Activated gamma-delta T cell treated with Interleukin-2 at 50 U/mL for 16 hours (primary cell): ENCODE measurements at regions not wholly inside any gene's neighbourhood (a gene's known extent, or its start where the extent isn't known, plus 50 kb on each side); places are given as distances from the start of the nearest gene placed in this dataset.

Experiments used
- DNase-seq: peaks from one replicate; pipeline ENCODE4 v3.0.0-alpha.2; 2020

GRCh38 chr10:130994191-130994590 lies 317.3 kb downstream of the TCERG1L start:
- no peak for DNase-seq

DNA sequence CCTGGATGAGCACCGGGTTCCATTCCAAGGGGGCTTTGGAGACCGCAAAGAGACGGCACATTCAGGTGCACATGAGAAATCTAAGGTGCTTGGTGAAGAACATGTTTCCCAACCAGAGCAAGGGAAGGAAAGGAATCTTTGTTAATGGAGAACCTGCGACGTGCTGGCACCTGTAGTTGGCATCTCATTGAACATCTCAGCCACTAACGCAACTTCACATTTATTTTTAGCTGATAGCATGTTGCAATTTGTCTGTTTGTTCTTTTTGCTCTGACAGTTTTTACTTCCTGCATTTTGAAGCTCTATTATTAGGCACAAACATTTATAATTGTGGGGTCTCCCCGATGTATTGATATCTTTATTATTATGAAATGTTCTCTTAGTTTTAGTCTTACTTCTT lies 316.7 kb downstream of the TCERG1L start:
- DNase-seq, result no peak

DNA sequence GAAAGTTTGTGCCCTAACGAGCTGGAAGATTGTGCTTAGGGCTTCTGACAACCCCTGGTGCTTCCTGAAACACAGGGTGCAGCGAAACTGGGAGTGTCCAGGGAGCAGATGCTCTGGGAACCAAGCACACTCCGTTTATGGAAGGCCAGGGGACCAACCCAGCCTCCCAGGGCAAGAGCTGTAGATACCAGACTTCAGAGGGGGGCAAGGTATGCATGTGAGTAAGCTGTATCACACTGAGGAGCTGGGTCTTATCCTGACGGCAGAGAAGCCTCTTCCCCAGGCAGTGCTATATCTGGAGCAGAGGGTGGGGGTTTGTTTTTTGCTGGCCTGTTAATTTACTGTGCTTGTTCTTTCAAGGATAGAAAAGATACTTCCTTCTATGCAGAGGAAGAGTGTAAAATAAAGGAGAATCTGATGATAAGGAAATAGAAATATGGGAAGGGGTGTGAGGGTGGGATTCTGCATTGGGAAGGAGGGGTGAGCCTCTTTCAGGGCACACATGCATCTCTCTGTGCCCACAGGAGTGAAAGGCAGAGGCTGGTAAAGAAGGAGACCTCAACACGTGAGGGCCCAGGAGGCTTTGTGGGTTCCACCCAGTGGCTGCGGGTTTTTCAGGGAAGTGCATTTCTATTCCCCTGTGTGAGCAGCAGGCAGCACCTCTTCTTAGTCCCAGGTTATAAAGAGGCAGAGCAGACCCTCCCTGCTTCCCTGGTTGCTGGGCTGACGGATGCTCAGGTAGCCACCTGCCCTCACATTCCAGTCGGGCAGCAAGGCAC lies 314.1 kb downstream of the TCERG1L start:
- no peak for DNase-seq

DNA sequence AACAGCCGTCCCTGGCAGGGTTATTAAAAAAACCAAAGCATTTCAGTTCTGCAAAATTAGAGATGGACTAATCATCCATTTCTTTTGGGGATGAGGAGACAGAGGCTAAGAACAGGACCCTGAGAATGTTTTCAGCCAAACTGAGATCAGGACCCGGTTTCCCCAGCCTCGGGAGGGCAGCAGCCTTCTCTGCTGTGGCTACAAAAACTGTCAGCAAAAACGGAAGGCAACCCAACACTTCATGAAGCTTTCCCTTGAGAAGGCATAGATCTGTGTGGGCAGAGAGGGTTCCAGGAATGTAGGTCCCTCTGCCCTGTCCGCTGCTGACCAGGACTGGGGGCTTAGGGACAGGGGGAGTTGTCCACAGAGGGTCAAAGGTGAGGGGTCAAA lies 313.5 kb downstream of the TCERG1L start:
- no peak for DNase-seq

- DNase-seq, result no peak
Observed at GRCh38 chr10:130998642-130999041, 312.9 kb downstream of the TCERG1L start.

GRCh38 chr10:130999376-131000202 lies 311.9 kb downstream of the TCERG1L start:
- no peak for DNase-seq

GRCh38 chr10:131000244-131000643 lies 311.3 kb downstream of the TCERG1L start:
- no peak for DNase-seq

GRCh38 chr10:131000743-131001142 lies 310.8 kb downstream of the TCERG1L start:
- DNase-seq, result no peak

GRCh38 chr10:131001438-131001837 lies 310.1 kb downstream of the TCERG1L start:
- no peak for DNase-seq

DNA sequence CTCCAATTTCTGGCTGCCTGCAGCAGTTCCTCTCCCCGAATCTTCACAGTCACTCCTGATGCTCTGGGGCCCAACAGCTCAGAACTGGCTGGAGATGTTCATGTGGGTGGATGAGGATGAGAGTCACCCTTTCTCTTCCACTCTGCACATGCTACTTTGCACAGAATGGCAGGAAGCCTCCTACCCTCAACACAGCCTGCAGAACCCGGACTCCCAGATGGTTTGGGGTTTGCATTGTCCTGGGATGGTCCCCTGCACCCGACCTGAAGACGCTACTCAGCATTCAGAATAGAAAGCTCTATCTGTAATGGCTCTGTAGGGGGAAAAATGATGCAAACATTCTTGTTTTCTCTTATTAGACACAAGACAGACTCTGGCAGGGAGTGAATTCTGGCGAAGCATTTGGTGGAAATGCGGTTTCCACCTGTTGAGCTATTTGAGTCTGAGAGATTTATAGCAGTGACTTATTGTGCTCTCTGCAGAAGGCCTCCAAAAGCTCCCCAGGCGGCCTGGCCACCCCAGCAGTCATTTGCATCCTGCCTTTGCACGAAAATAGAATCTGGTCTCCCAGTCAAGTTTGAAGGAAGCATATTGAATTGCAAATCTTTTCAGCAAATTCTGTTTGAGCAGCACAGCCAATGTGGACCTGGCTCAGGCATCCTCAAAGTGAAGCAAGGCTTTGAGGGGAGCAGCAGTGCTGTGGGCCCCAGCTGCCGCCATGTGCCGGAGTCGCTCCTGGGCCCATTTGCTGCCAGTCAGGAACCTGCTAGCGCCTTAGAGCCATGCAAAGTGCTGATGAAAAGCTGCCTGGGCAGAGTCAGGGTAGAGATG lies 309.3 kb downstream of the TCERG1L start:
- no peak for DNase-seq

- no peak for DNase-seq
Observed at GRCh38 chr10:131003455-131003854, 308.1 kb downstream of the TCERG1L start.

- no peak for DNase-seq
Observed at GRCh38 chr10:131004276-131004675, 307.2 kb downstream of the TCERG1L start.

- DNase-seq, result no peak
Observed at GRCh38 chr10:131006458-131007256, 304.9 kb downstream of the TCERG1L start.

DNA sequence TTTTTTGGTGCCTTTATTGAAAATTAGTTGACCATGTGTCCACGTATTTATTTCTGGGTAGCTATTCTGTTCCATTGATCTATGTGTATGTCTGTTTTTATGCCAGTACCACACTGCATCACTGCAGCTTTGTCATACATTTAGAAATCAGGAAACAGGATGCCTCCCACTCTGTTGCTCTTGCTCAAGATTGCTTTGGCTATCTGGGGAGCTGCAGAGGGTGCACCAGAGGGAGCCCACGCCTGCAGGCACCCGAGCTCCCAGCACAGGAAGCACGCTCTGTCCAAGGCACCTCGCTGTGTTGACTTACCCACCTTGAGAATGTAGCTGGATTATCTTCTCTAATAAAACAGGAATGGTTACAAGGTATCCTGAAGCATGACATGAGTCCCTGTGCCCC lies 301.7 kb downstream of the TCERG1L start:
- DNase-seq, result no peak

DNA sequence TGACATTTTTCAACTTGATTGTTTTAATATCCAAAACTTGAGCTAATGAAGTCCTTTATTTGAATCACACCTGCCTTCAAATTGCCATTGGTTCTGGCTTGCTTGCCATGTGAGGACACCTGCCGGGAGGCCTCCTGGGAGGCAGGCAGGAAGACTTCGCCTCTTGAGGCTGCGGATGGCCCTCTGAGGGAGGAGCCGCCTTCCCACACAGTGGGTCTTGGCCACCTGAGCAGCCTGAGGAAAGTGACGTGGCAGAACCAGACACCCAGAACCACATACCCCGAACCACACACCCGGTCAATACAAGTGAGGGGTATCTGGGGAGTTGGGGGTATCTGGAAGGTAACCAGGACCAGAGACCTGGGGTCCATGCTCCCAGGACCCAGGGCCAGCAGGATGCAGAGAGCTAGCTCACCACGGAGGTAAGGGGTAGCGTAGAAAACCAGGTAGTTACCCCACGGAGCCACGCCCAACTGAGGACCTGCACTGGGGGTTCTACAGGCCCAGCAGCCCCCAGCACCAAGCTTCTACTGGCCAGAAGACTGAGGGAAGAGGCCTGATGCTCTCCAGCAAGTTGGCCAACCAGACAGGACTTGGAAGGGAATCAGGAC lies 300.5 kb downstream of the TCERG1L start:
- no peak for DNase-seq

- no peak for DNase-seq
Observed at GRCh38 chr10:131011936-131012640, 299.4 kb downstream of the TCERG1L start.

- DNase-seq, result no peak
Observed at GRCh38 chr10:131012641-131012985, 298.9 kb downstream of the TCERG1L start.

GRCh38 chr10:131013281-131013912 lies 298.1 kb downstream of the TCERG1L start:
- no peak for DNase-seq

GRCh38 chr10:131014271-131014670 lies 297.2 kb downstream of the TCERG1L start:
- DNase-seq, result no peak

GRCh38 chr10:131015271-131015670 lies 296.2 kb downstream of the TCERG1L start:
- no peak for DNase-seq

DNA sequence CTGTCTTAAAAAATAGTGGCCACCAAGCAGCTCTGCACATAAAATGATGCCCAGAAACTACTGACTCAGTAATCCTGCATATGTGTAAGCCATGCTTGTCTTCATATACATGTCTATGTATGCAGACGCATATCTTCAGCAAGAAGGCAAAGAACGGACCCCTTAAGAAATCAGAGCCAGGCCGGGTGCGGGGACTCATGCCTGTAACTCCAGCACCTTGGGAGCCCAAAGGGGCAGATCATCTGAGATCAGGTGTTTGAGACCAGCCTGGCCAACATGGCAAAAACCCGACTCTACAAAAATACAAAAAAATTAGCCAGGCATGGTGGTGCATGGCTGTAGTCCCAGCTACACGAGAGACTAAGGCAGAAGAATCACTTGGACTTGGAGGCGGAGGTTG lies 295.0 kb downstream of the TCERG1L start:
- DNase-seq, result no peak
